HCT116 (cell line): ENCODE measurements at regions not wholly inside any gene's neighbourhood (a gene's known extent, or its start where the extent isn't known, plus 50 kb on each side); places are given as distances from the start of the nearest gene placed in this dataset.

Experiments
- CEBPB ChIP-seq: IDR thresholded peaks from 2 replicates; pipeline ENCODE4 v1.6.1; 2012; ENCODE audit warnings: low read depth
- CTCF ChIP-seq, 3 experiments: fragments of 200-600 bp in 1 of 3; sonication (generic) in 1 of 3; IDR thresholded peaks in 2 of 3; conservative IDR thresholded peaks in 1 of 3; 2 replicates each; pipeline ENCODE4 v1.5.1; 2012 to 2017; ENCODE audit warnings: low read depth in 2 of 3, low read length in 2 of 3, antibody characterized with exemption in 1 of 3, borderline replicate concordance in 1 of 3, control low read depth in 1 of 3, mild to moderate bottlenecking in 1 of 3, mixed read lengths in 1 of 3, mixed run types in 1 of 3, moderate library complexity in 1 of 3; ENCODE audit not compliant: insufficient read depth in 1 of 3
- EGR1 ChIP-seq: IDR thresholded peaks from 2 replicates; pipeline ENCODE4 v1.6.1; 2012; ENCODE audit warnings: low read depth
- EZH2 ChIP-seq: fragments of 200-600 bp; sonication (generic); IDR thresholded peaks from 2 replicates; pipeline ENCODE4 v1.6.1; 2017; ENCODE audit warnings: antibody characterized with exemption, mixed run types
- EZH2phosphoT487 ChIP-seq: fragments of 200-600 bp; IDR thresholded peaks from 2 replicates; pipeline ENCODE4 v1.6.1; 2018; ENCODE audit warnings: antibody characterized with exemption, borderline replicate concordance
- JUND ChIP-seq: IDR thresholded peaks from 2 replicates; pipeline ENCODE4 v1.6.1; 2012
- POLR2A ChIP-seq: IDR thresholded peaks from 2 replicates; pipeline ENCODE4 v1.7.0; 2011; ENCODE audit warnings: borderline replicate concordance; ENCODE audit not compliant: insufficient read depth, insufficient read length; ENCODE audit errors: extremely low read depth
- POLR2AphosphoS5 ChIP-seq: IDR thresholded peaks from 2 replicates; pipeline ENCODE4 v1.6.1; 2011; ENCODE audit warnings: mild to moderate bottlenecking, low read depth, low read length, moderate library complexity
- RAD21 ChIP-seq: IDR thresholded peaks from 2 replicates; pipeline ENCODE4 v1.6.1; 2012; ENCODE audit warnings: low read depth, mild to moderate bottlenecking
- SIN3A ChIP-seq: IDR thresholded peaks from 2 replicates; pipeline ENCODE4 v1.6.1; 2012; ENCODE audit warnings: low read depth
- YY1 ChIP-seq: IDR thresholded peaks from 2 replicates; pipeline ENCODE4 v1.6.1; 2011; ENCODE audit warnings: low read length, low read depth, moderate library complexity, mild to moderate bottlenecking; ENCODE audit not compliant: insufficient replicate concordance; ENCODE audit errors: extremely low read depth
- ZNF274 ChIP-seq: fragments of 200-500 bp; sonication (Bioruptor generic); IDR thresholded peaks from 2 replicates; pipeline ENCODE4 v1.6.1; 2014; ENCODE audit warnings: mild to moderate bottlenecking, low read depth, low read length, inconsistent platforms

GRCh38 chr12:98064501-98064900, 450.9 kb upstream of the TMPO start:
- no peak for TF ChIP-seq CTCF (IDR thresholded peaks at IDR 0.05 in 2 of 3, conservative IDR thresholded peaks at IDR 0.05 in 1 of 3; ENCODE audit: borderline replicate concordance in 1 of 3, insufficient read depth in 1 of 3, low read depth in 2 of 3, low read length in 2 of 3)
- TF ChIP-seq JUND: no peak
- no peak for TF ChIP-seq POLR2AphosphoS5
- no peak for TF ChIP-seq POLR2A
- no peak for TF ChIP-seq SIN3A
- no peak for TF ChIP-seq ZNF274
- TF ChIP-seq EZH2: no peak
- TF ChIP-seq EZH2phosphoT487: no peak
- no peak for TF ChIP-seq RAD21
- TF ChIP-seq YY1: no peak
- TF ChIP-seq CEBPB: no peak
- TF ChIP-seq EGR1: no peak
